Epithelial cell of proximal tubule (primary cell): ENCODE measurements at regions not wholly inside any gene's neighbourhood (a gene's known extent, or its start where the extent isn't known, plus 50 kb on each side); places are given as distances from the start of the nearest gene placed in this dataset.

Experiments used
- DNase-seq: peaks from one replicate; pipeline ENCODE4 v3.0.0-alpha.2; 2011; ENCODE audit warnings: low read depth
- H3K4me3 ChIP-seq: 2 replicates; pipeline ENCODE4 v1.5.1; 2011; ENCODE audit warnings: low read depth, mild to moderate bottlenecking, low read length
- CTCF ChIP-seq: conservative IDR thresholded peaks from 2 replicates; pipeline ENCODE4 v1.5.1; 2012; ENCODE audit warnings: low read depth, mild to moderate bottlenecking, low read length

- no peak for DNase-seq
- H3K4me3 ChIP-seq, result no peak overlapping the region
- no peak for TF ChIP-seq CTCF
Measured at GRCh38 chr20:52348434-52348833, 156.9 kb upstream of the ZFP64 start.

GRCh38 chr20:52346797-52347196 lies 155.2 kb upstream of the ZFP64 start:
- no peak for TF ChIP-seq CTCF
- no peak for DNase-seq
- no peak overlapping the region for H3K4me3 ChIP-seq

DNA sequence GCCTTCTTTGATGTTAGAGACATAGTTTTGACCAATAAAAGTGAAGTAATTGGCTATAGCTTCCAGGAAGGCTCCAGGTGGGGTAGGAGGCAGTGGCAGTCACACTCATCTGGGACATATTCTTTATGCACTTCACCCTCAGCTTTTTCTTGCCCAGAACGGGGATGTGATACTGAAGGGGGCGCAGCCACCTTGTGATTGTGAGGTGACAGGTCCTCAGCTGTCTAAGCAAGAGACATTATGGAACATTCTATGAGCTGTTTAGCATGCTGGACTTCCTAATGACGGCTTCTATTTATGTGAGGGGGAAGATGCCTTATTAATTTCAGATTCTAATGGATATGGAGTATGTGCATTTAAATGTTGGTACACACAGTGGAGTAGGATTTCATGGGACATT lies 151.3 kb upstream of the ZFP64 start:
- DNase-seq, result no peak
- no peak overlapping the region for H3K4me3 ChIP-seq
- no peak for TF ChIP-seq CTCF

GRCh38 chr20:52340036-52340634 lies 148.6 kb upstream of the ZFP64 start:
- TF ChIP-seq CTCF, result no peak
- no peak overlapping the region for H3K4me3 ChIP-seq
- no peak for DNase-seq

GRCh38 chr20:52332649-52333250 lies 141.2 kb upstream of the ZFP64 start:
- no peak for TF ChIP-seq CTCF
- H3K4me3 ChIP-seq, result no peak overlapping the region
- no peak for DNase-seq

DNA sequence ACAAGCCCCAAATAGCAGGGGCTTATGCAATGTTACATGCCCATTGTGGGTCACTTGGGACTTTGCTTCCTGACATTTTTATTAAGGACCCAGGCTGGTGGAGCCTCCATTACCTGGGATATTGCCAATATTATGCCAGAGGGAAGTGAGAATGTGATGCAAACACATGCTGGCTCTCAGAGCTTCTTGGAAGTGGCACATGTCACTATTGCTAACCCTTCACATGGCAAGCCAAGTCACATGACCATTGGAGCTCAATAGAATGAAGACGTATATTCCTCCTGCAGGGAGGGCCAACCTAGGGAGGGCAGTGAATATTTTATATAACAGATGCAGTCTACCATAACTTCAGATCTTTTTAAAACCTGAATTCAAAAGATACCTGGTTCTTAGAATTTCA lies 140.7 kb upstream of the ZFP64 start:
- TF ChIP-seq CTCF, result no peak
- no peak overlapping the region for H3K4me3 ChIP-seq
- DNase-seq, result no peak

DNA sequence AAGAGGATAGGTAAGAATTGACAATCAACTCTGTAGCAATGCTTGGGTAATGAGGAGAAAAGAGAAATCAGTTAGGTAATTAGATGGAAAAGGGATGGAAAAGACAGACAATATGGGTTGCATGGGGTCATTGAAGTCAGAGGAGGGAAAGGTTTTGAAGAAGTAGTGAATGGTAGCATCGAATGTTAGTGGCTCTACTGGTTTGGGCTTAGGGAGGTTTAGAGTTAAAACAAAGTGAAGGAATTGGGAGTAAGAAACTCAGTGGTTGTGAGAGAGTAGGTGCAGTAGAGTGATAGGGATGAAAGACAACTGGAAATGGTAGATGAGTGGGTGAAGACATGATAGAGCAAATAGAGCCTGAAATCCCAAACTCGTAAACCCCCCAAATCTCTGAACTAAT lies 140.1 kb upstream of the ZFP64 start:
- H3K4me3 ChIP-seq, result no peak overlapping the region
- DNase-seq, result no peak
- TF ChIP-seq CTCF, result no peak
